ENCODE measurements at regions not wholly inside any gene's neighbourhood (a gene's known extent, or its start where the extent isn't known, plus 50 kb on each side); places are given as distances from the start of the nearest gene placed in this dataset.

- WGBS, 2 donors: 79 to 82% methylated on average over 9 to 10 of the region's 10 CpGs
- no peak for TF ChIP-seq POLR2A (IDR thresholded peaks at IDR 0.05)
- no peak for TF ChIP-seq CTCF (IDR thresholded peaks at IDR 0.05)
Measured at GRCh38 chrX:39802908-39803307, 294.9 kb downstream of the BCOR start.

GRCh38 chrX:39805022-39805421, 292.7 kb downstream of the BCOR start:
- no peak for DNase-seq
- TF ChIP-seq CTCF (IDR thresholded peaks at IDR 0.05) (no peak), POLR2A (IDR thresholded peaks at IDR 0.05) (no peak)
- Histone ChIP-seq H3K9me3 (no peaks in the 10 kb centered on the region), H3K4me3 (replicated peaks in 1 of 3) (no peak overlapping the region), H3K4me1 (peaks cover 7 to 10% of the 10 kb centered on the region in 2 donors), H3K27me3 (no peaks in the 10 kb centered on the region), H3K36me3 (no peaks in the 10 kb centered on the region), H3K27ac (no peak overlapping the region)
- 86 to 96% methylated on average over 2 of the region's 2 CpGs for WGBS, 2 donors
- intact Hi-C loops (cut with DNase I): no loop called here

More at GRCh38 chrX:39802908-39803307, 294.9 kb downstream of the BCOR start:
- Histone ChIP-seq H3K36me3 (no peaks in the 10 kb centered on the region), H3K4me1 (no peaks in the 10 kb centered on the region), H3K27ac (no peak overlapping the region), H3K4me3 (replicated peaks in 1 of 3) (no peak overlapping the region), H3K9me3 (no peaks in the 10 kb centered on the region), H3K27me3 (no peaks in the 10 kb centered on the region)
- intact Hi-C loops (cut with DNase I): no loop called here
- DNase-seq: no peak

- H3K9me3 ChIP-seq: no peaks in the 10 kb centered on the region
- intact Hi-C loops (cut with DNase I): no loop called here
- TF ChIP-seq POLR2A (IDR thresholded peaks at IDR 0.05) (no peak), CTCF (IDR thresholded peaks at IDR 0.05) (no peak)
- H3K36me3 ChIP-seq: no peaks in the 10 kb centered on the region
- peaks cover 7 to 10% of the 10 kb centered on the region in 2 donors for H3K4me1 ChIP-seq
- no peak overlapping the region for H3K4me3 ChIP-seq (replicated peaks in 1 of 3)
- WGBS, 2 donors: 98 to 99% methylated on average over 4 to 5 of the region's 5 CpGs
- no peaks in the 10 kb centered on the region for H3K27me3 ChIP-seq
- H3K27ac ChIP-seq: no peak overlapping the region
- DNase-seq: no peak
Measured at GRCh38 chrX:39805825-39806224, 291.9 kb downstream of the BCOR start.

- no peak overlapping the region for H3K4me3 ChIP-seq (replicated peaks in 1 of 3)
- intact Hi-C loops (cut with DNase I): no loop called here
- H3K27ac ChIP-seq: peak overlapping the region in 1 of 3 donors; percentile 15
- H3K4me1 ChIP-seq: peaks cover 7 to 10% of the 10 kb centered on the region in 2 donors
- 16 to 30% methylated on average over 5 to 6 of the region's 7 CpGs for WGBS, 2 donors
- TF ChIP-seq POLR2A (IDR thresholded peaks at IDR 0.05) (no peak), CTCF (IDR thresholded peaks at IDR 0.05) (no peak)
- DNase-seq: peak in 1 of 2 donors; percentile 28
- H3K36me3 ChIP-seq: no peaks in the 10 kb centered on the region
- H3K9me3 ChIP-seq: no peaks in the 10 kb centered on the region
- no peaks in the 10 kb centered on the region for H3K27me3 ChIP-seq
Measured at GRCh38 chrX:39808471-39808917, 289.3 kb downstream of the BCOR start.

- intact Hi-C loops (cut with DNase I): no loop called here
- no peaks in the 10 kb centered on the region for H3K9me3 ChIP-seq
- no peak for DNase-seq
- WGBS, 2 donors: 85 to 88% methylated on average over 4 of the region's 4 CpGs
- TF ChIP-seq POLR2A (IDR thresholded peaks at IDR 0.05) (no peak), CTCF (IDR thresholded peaks at IDR 0.05) (no peak)
- H3K27me3 ChIP-seq: no peaks in the 10 kb centered on the region
- H3K27ac ChIP-seq: peak overlapping the region in 1 of 3 donors; percentile 15
- no peaks in the 10 kb centered on the region for H3K36me3 ChIP-seq
- H3K4me3 ChIP-seq (replicated peaks in 1 of 3): no peak overlapping the region
- peaks cover 7 to 16% of the 10 kb centered on the region in 2 donors for H3K4me1 ChIP-seq
Measured at GRCh38 chrX:39809331-39809730, 288.4 kb downstream of the BCOR start.

Measured in thyroid gland (tissue), 4 donors.